ENCODE measurements at regions not wholly inside any gene's neighbourhood (a gene's known extent, or its start where the extent isn't known, plus 50 kb on each side); places are given as distances from the start of the nearest gene placed in this dataset.
"Not testable (repeated sequence)": the region's sequence is repeated elsewhere in the genome, so short reads cannot be mapped to it uniquely, and the experiment has no call there.

DNA sequence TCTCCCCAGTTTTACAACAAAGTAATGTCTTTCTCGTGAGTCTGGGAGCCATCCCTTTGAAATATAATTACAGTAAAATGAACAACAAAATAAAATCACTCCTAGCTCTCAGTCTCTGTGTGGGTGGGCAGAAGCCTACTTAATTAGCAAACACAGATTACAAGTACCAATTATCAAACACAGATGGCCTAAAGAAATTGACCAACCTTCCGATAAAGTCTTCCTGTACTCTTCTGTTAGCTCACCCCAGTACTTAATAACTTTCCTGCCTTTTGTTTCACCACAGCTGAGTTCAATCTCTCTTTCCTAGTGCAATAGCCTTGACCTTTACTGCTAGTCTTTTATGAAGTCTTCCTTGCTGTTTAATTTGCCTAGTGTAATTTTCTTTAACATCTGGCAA is 719.2 kb upstream of the MBL2 start:
- Histone ChIP-seq H3K36me3 (ENCODE audit: control insufficient read depth in 1 of 2, insufficient read depth in 2 of 2, low read length in 2 of 2) (no peaks in the 10 kb centered on the region), H3K27ac (ENCODE audit: low read depth, low read length) (no peak overlapping the region), H3K27me3 (ENCODE audit: control insufficient read depth in 1 of 2, insufficient read depth in 2 of 2, low read length in 2 of 2) (no peaks in the 10 kb centered on the region), H3K9me3 (ENCODE audit: control insufficient read depth in 1 of 2, low read length in 2 of 2) (peaks cover 0 to 3% of the 10 kb centered on the region in 2 donors), H3K4me3 (ENCODE audit: low read depth in 1 of 2, low read length in 2 of 2) (no peak overlapping the region), H3K4me1 (ENCODE audit: control insufficient read depth in 1 of 2, insufficient read depth in 2 of 2, low read length in 2 of 2) (no peaks in the 10 kb centered on the region), H3K9ac (ENCODE audit: low read depth in 1 of 2, low read length in 2 of 2) (no peak overlapping the region)

DNA sequence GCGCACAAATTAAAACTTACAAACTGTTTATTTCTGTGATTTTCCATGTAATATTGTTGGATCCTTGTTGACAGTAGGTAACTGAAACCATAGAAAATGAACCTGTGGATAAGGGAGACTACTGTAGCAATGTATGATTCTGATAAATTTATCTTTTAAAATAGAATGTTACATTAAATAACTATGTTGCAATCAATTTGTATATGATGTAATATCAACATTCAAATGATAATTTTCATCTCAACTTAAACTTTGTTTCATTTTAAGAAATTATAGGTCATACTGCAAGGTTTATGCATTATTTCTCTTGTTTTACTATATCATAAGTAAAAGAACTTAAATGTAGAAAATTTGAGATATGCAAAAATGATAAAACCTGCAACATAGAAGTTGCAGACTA is 718.0 kb upstream of the MBL2 start:
- no peak overlapping the region for H3K27ac ChIP-seq (ENCODE audit: low read depth, low read length)

DNA sequence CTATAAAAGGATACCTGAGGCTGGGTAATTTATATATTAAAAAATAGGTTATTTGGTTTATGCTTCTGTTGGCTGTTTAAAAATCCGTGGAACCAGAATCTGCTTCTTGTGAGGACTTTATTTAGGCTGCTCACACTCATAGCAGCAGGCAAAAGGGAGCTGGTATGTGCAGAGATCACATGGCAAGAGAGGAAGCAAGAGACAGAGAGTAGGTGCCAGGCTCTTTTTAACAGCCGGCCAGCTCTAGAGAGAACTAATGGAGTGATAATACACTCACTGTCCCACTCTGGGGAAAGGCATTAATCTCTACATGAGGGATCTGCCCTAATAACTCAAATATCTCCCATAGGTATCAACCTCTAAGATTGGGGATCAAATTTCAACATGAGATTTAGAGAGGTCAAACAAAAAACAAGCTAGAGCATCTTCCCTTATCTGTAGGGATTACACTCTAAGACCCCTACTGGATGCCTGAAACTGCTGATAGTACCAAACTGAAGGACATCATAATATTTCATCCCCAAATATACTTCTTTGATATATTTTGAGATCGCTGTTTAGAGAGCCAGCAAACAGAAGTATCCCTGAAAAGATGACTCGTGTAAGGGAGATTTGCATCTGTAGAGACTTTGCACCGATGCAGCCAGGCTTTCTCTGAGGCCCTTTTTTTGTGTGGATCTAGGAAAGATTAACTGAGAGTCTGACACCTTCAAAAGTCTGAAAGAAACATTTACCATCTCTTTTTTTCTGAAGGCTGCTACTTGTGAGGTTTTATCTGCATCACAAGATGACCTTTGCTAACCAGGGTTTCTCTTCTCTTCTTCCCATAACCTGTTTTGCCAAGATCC is 717.0 kb upstream of the MBL2 start:
- Histone ChIP-seq H3K27ac (ENCODE audit: low read depth, low read length) (no peak overlapping the region), H3K9ac (ENCODE audit: low read depth in 1 of 2, low read length in 2 of 2) (no peak overlapping the region), H3K4me3 (ENCODE audit: low read depth in 1 of 2, low read length in 2 of 2) (no peak overlapping the region), H3K27me3 (ENCODE audit: control insufficient read depth in 1 of 2, insufficient read depth in 2 of 2, low read length in 2 of 2) (no peaks in the 10 kb centered on the region), H3K4me1 (ENCODE audit: control insufficient read depth in 1 of 2, insufficient read depth in 2 of 2, low read length in 2 of 2) (no peaks in the 10 kb centered on the region), H3K9me3 (ENCODE audit: control insufficient read depth in 1 of 2, low read length in 2 of 2) (peaks cover 4 to 15% of the 10 kb centered on the region in 2 donors), H3K36me3 (ENCODE audit: control insufficient read depth in 1 of 2, insufficient read depth in 2 of 2, low read length in 2 of 2) (no peaks in the 10 kb centered on the region)

More for the DNA sequence above, 718.0 kb upstream of the MBL2 start:
- Histone ChIP-seq H3K4me1 (ENCODE audit: control insufficient read depth in 1 of 2, insufficient read depth in 2 of 2, low read length in 2 of 2) (no peaks in the 10 kb centered on the region), H3K27me3 (ENCODE audit: control insufficient read depth in 1 of 2, insufficient read depth in 2 of 2, low read length in 2 of 2) (no peaks in the 10 kb centered on the region), H3K9ac (ENCODE audit: low read depth in 1 of 2, low read length in 2 of 2) (no peak overlapping the region), H3K4me3 (ENCODE audit: low read depth in 1 of 2, low read length in 2 of 2) (no peak overlapping the region), H3K9me3 (ENCODE audit: control insufficient read depth in 1 of 2, low read length in 2 of 2) (peaks cover 0 to 9% of the 10 kb centered on the region in 2 donors), H3K36me3 (ENCODE audit: control insufficient read depth in 1 of 2, insufficient read depth in 2 of 2, low read length in 2 of 2) (no peaks in the 10 kb centered on the region)

DNA sequence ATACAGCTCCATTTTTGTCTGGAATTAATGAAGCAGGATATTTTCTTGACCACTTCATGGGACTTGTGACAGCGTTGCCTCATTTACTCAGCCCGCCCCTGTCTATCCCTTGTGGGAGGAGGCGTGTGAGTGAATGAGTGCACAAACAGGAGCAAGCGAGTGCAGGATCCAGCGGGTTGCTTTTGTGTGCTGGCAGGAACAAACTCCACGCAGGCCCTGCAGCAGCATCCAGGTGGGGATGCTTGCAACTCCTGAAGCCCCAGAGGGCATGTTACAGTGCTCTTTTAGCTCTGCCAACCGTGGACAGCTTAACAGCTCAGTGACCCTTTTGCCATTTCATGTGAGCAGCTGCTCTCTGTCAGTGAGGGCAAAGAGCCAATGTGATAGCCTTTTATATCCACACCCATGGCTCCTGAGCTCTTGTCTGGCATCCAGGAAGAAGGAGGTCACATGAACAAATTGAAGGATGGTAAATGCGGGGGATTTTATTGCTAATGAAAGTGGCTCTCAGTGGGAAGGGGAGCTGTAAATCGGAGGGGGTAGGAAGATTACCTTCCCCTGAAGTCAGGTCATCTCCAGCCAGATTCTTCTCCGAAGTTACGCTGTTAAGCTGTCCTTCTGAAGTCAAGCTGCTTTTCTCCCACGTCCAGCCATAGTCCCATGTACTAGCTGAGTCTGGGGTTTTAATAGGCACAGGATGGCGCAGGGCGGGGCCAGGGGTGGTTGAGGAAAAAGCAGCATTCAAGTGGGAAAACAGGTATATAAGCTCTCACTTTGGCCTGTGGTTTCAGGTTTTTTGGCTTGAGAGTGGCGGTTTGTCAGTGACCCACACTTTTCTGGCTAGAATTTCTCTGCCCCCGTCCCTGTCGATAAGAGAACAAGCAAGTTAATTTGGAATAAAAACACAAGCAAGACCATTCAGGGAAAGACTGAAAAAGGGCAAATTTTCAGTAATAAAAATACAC is 714.7 kb upstream of the MBL2 start:
- H3K4me1 ChIP-seq (ENCODE audit: control insufficient read depth in 1 of 2, insufficient read depth in 2 of 2, low read length in 2 of 2), result no peaks in the 10 kb centered on the region
- H3K27me3 ChIP-seq (ENCODE audit: control insufficient read depth in 1 of 2, insufficient read depth in 2 of 2, low read length in 2 of 2), result no peaks in the 10 kb centered on the region
- no peak overlapping the region for H3K9ac ChIP-seq (ENCODE audit: low read depth in 1 of 2, low read length in 2 of 2)
- H3K27ac ChIP-seq (ENCODE audit: low read depth, low read length), result no peak overlapping the region
- no peak overlapping the region for H3K4me3 ChIP-seq (ENCODE audit: low read depth in 1 of 2, low read length in 2 of 2)
- peaks cover 4 to 15% of the 10 kb centered on the region in 2 donors for H3K9me3 ChIP-seq (ENCODE audit: control insufficient read depth in 1 of 2, low read length in 2 of 2)
- H3K36me3 ChIP-seq (ENCODE audit: control insufficient read depth in 1 of 2, insufficient read depth in 2 of 2, low read length in 2 of 2), result no peaks in the 10 kb centered on the region

DNA sequence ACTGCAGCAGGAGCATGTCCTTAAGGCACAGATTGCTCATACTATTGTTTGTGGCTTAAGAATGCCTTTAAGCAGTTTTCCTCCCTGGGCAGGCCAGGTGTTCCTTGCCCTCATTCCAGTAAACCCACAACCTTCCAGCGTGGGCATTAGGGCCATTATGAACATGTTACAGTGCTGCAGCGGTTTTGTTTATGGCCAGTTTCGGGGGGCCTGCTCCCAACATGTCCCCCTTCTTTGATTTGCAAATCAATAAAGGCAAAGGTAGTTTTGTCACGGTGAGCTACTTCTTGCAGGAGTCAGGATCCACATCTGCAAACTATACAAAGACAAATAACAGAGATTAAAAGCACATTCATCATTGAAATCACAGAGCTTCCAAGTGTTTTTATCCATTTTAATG is 712.8 kb upstream of the MBL2 start:
- not testable (repeated sequence) for H3K27ac ChIP-seq (ENCODE audit: low read depth, low read length); H3K27me3 ChIP-seq (ENCODE audit: control insufficient read depth in 1 of 2, insufficient read depth in 2 of 2, low read length in 2 of 2); H3K9ac ChIP-seq (ENCODE audit: low read depth in 1 of 2, low read length in 2 of 2); H3K36me3 ChIP-seq (ENCODE audit: control insufficient read depth in 1 of 2, insufficient read depth in 2 of 2, low read length in 2 of 2); H3K4me1 ChIP-seq (ENCODE audit: control insufficient read depth in 1 of 2, insufficient read depth in 2 of 2, low read length in 2 of 2); H3K4me3 ChIP-seq (ENCODE audit: low read depth in 1 of 2, low read length in 2 of 2)
- peaks cover 4 to 15% of the 10 kb centered on the region in 2 donors for H3K9me3 ChIP-seq (ENCODE audit: control insufficient read depth in 1 of 2, low read length in 2 of 2)

DNA sequence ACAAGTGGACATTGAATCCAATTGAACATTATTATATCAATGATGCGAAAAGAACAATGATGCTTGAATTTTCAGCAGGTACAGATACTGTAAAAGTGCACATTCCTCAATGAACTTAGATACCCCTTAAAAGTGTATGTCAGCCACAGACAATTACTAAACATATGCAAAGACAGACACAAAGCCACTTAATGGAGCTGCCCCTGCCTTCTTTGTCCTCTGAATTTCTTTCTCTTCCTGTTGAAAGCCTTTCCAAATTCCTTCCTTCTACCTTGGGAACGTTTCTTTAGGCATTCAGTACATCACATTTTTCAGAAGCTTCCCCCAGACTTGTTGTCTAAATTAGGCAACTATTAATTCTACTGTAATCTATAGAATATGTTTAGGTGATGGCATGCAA is 706.8 kb upstream of the MBL2 start:
- Histone ChIP-seq H3K4me1 (ENCODE audit: control insufficient read depth in 1 of 2, insufficient read depth in 2 of 2, low read length in 2 of 2) (no peaks in the 10 kb centered on the region), H3K4me3 (ENCODE audit: low read depth in 1 of 2, low read length in 2 of 2) (no peak overlapping the region), H3K9me3 (ENCODE audit: control insufficient read depth in 1 of 2, low read length in 2 of 2) (no peaks in the 10 kb centered on the region), H3K27me3 (ENCODE audit: control insufficient read depth in 1 of 2, insufficient read depth in 2 of 2, low read length in 2 of 2) (no peaks in the 10 kb centered on the region), H3K27ac (ENCODE audit: low read depth, low read length) (no peak overlapping the region), H3K9ac (ENCODE audit: low read depth in 1 of 2, low read length in 2 of 2) (no peak overlapping the region), H3K36me3 (ENCODE audit: control insufficient read depth in 1 of 2, insufficient read depth in 2 of 2, low read length in 2 of 2) (no peaks in the 10 kb centered on the region)

DNA sequence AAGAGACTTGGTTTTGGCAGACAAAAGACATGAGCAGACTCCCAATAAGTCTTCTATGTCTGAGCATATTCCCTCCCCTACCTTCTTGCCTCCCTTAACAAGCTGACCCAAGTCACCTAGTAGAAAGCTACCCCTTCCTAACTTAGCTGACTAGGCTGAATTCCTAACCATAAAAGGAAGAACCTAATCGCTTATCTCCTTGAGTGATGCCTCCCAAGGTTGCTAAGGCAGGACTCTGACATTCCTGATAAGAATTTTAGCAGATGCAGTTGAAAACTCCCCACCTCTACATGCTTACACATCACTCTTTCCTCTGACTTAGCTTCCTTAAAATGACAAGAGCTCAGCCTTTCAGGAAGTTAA is 704.7 kb upstream of the MBL2 start:
- no peak overlapping the region for H3K27ac ChIP-seq (ENCODE audit: low read depth, low read length)
- H3K27me3 ChIP-seq (ENCODE audit: control insufficient read depth in 1 of 2, insufficient read depth in 2 of 2, low read length in 2 of 2), result no peaks in the 10 kb centered on the region
- no peaks in the 10 kb centered on the region for H3K4me1 ChIP-seq (ENCODE audit: control insufficient read depth in 1 of 2, insufficient read depth in 2 of 2, low read length in 2 of 2)
- H3K9me3 ChIP-seq (ENCODE audit: control insufficient read depth in 1 of 2, low read length in 2 of 2), result no peaks in the 10 kb centered on the region
- no peak overlapping the region for H3K9ac ChIP-seq (ENCODE audit: low read depth in 1 of 2, low read length in 2 of 2)
- H3K4me3 ChIP-seq (ENCODE audit: low read depth in 1 of 2, low read length in 2 of 2), result no peak overlapping the region
- H3K36me3 ChIP-seq (ENCODE audit: control insufficient read depth in 1 of 2, insufficient read depth in 2 of 2, low read length in 2 of 2), result no peaks in the 10 kb centered on the region

DNA sequence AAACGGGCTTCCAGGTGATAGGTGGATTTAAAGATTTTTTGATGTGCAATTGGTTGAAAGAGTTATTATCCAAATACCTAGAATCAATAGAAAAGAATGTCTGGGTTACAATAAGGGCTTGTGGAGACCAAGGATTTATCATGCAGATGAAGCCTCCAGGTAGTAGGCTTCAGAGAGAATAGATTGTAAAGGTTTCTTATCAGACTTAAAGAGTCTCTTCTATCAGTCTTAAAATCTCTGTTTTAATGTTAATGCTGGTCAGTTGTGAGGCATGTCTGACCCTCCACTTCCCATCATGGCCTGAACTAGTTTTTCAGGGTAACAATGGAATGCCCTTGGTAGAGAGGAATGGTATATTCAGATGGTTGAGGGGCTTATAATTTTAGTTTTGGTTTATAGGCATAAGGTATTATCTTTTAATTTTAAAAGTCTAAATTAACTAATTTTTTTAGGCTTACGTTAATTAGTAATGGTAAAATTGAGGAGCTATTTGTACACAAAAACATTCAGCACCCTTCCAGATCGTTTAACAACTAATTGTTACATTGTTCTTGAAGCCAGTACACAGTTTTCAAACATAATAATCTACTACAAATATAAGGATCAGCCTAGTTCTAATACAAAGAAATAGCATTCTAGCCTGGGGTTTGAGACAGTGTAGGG is 704.2 kb upstream of the MBL2 start:
- Histone ChIP-seq H3K9ac (ENCODE audit: low read depth in 1 of 2, low read length in 2 of 2) (no peak overlapping the region), H3K27ac (ENCODE audit: low read depth, low read length) (no peak overlapping the region), H3K36me3 (ENCODE audit: control insufficient read depth in 1 of 2, insufficient read depth in 2 of 2, low read length in 2 of 2) (no peaks in the 10 kb centered on the region), H3K27me3 (ENCODE audit: control insufficient read depth in 1 of 2, insufficient read depth in 2 of 2, low read length in 2 of 2) (no peaks in the 10 kb centered on the region), H3K4me3 (ENCODE audit: low read depth in 1 of 2, low read length in 2 of 2) (no peak overlapping the region), H3K4me1 (ENCODE audit: control insufficient read depth in 1 of 2, insufficient read depth in 2 of 2, low read length in 2 of 2) (no peaks in the 10 kb centered on the region), H3K9me3 (ENCODE audit: control insufficient read depth in 1 of 2, low read length in 2 of 2) (no peaks in the 10 kb centered on the region)

DNA sequence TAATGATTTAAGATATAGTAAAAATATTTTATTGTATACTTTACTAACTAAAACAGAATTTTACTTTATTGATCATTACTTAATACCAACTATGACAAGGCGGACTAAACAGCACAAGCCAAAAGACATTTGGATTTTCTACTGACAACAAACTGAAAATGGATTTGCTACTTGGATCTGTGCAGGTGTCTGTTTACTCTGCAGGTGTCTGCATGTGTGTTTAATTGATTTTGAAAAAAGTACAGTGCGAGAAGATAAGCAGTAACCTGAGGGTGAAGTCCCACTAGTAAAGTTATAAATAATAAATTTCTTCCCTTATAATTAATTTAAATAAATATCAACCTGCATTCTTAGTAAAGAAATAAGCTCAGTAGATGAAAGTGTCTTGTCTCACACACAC is 696.8 kb upstream of the MBL2 start:
- Histone ChIP-seq H3K9me3 (ENCODE audit: control insufficient read depth in 1 of 2, low read length in 2 of 2) (no peaks in the 10 kb centered on the region), H3K27ac (ENCODE audit: low read depth, low read length) (no peak overlapping the region), H3K4me1 (ENCODE audit: control insufficient read depth in 1 of 2, insufficient read depth in 2 of 2, low read length in 2 of 2) (no peaks in the 10 kb centered on the region), H3K9ac (ENCODE audit: low read depth in 1 of 2, low read length in 2 of 2) (no peak overlapping the region), H3K27me3 (ENCODE audit: control insufficient read depth in 1 of 2, insufficient read depth in 2 of 2, low read length in 2 of 2) (no peaks in the 10 kb centered on the region), H3K4me3 (ENCODE audit: low read depth in 1 of 2, low read length in 2 of 2) (no peak overlapping the region), H3K36me3 (ENCODE audit: control insufficient read depth in 1 of 2, insufficient read depth in 2 of 2, low read length in 2 of 2) (no peaks in the 10 kb centered on the region)

DNA sequence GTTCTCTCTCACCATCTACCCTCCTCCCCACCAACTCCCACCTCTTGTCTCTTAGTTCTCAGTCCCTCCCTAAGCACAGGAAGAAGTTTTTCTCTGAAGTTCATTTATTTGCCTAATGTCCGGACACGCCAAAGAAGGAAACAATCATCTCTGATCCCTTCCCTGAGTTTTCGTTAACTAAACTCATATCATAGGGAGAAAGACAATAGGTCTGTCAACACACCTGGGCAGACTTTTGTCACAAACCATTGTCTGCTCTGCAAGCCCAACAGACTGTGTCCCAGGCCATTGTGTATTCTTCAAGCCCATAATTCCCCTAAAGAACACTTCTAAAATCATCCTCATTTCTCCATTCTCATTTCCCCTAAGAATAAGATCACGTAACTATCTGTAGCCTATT is 691.0 kb upstream of the MBL2 start:
- Histone ChIP-seq H3K27me3 (ENCODE audit: control insufficient read depth in 1 of 2, insufficient read depth in 2 of 2, low read length in 2 of 2) (no peaks in the 10 kb centered on the region), H3K27ac (ENCODE audit: low read depth, low read length) (no peak overlapping the region), H3K9ac (ENCODE audit: low read depth in 1 of 2, low read length in 2 of 2) (no peak overlapping the region), H3K4me3 (ENCODE audit: low read depth in 1 of 2, low read length in 2 of 2) (no peak overlapping the region), H3K9me3 (ENCODE audit: control insufficient read depth in 1 of 2, low read length in 2 of 2) (no peaks in the 10 kb centered on the region), H3K4me1 (ENCODE audit: control insufficient read depth in 1 of 2, insufficient read depth in 2 of 2, low read length in 2 of 2) (no peaks in the 10 kb centered on the region), H3K36me3 (ENCODE audit: control insufficient read depth in 1 of 2, insufficient read depth in 2 of 2, low read length in 2 of 2) (no peaks in the 10 kb centered on the region)

Data from duodenal mucosa (tissue), 2 donors.